ENCODE measurements at regions not wholly inside any gene's neighbourhood (a gene's known extent, or its start where the extent isn't known, plus 50 kb on each side); places are given as distances from the start of the nearest gene placed in this dataset.

DNA sequence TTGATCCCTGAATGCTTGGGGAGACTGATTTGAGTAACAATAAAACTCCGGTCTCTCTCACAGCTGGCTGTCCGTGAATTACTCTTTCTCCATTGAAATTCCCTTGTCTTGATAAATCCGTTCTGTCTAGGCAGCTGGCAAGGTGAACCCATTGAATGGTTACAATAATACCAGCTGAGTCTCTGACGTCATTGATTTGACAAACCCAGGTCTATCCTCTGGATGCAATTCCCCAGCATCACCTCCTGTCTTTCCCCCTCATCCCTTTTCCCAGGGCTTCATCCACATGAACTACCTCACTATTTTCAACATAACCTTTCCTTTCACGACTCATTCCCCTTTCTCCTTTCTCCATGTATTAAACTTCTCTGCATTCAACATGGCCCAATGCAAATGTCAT lies 98.7 kb upstream of the TMEM132C start:
- no peak overlapping the region for H3K4me3 ChIP-seq (ENCODE audit: low read length)
- TF ChIP-seq EZH2 (IDR thresholded peaks at IDR 0.05; ENCODE audit: low read length, unreplicated experiment) (no peak), EZH2phosphoT487 (IDR thresholded peaks at IDR 0.05; ENCODE audit: borderline replicate concordance, low read length) (no peak)
- TF ChIP-seq, protein P1, sequence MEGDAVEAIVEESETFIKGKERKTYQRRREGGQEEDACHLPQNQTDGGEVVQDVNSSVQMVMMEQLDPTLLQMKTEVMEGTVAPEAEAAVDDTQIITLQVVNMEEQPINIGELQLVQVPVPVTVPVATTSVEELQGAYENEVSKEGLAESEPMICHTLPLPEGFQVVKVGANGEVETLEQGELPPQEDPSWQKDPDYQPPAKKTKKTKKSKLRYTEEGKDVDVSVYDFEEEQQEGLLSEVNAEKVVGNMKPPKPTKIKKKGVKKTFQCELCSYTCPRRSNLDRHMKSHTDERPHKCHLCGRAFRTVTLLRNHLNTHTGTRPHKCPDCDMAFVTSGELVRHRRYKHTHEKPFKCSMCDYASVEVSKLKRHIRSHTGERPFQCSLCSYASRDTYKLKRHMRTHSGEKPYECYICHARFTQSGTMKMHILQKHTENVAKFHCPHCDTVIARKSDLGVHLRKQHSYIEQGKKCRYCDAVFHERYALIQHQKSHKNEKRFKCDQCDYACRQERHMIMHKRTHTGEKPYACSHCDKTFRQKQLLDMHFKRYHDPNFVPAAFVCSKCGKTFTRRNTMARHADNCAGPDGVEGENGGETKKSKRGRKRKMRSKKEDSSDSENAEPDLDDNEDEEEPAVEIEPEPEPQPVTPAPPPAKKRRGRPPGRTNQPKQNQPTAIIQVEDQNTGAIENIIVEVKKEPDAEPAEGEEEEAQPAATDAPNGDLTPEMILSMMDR (conservative IDR thresholded peaks at IDR 0.05; ENCODE audit: low read depth, low read length) = no peak
- H4K20me1 ChIP-seq (ENCODE audit: low read length) = no peaks in the 10 kb centered on the region
- H3K36me3 ChIP-seq (ENCODE audit: low read depth, low read length) = no peaks in the 10 kb centered on the region
- CTCF ChIA-PET = no interaction called here
- no peak overlapping the region for H3K9ac ChIP-seq (ENCODE audit: low read length)
- no TSS peak for BruUV-seq (replicated peaks)
- 0 out of 2 replicates have a peak, but pooled peaks cover 6% of the 10 kb centered on the region for H3K9me3 ChIP-seq (ENCODE audit: low read length)
- no peaks in the 10 kb centered on the region for H3K79me2 ChIP-seq (ENCODE audit: low read length)
- H3K4me2 ChIP-seq (ENCODE audit: low read length) = no peak overlapping the region
- peaks cover 21% of the 10 kb centered on the region for H3K27me3 ChIP-seq (ENCODE audit: low read length)
- POLR2A ChIA-PET (ENCODE audit: unreplicated experiment) = no interaction called here
- intact Hi-C loops (cut with micrococcal nuclease) = no loop called here
- H2AFZ ChIP-seq (ENCODE audit: low read length) = no peak overlapping the region
- H3K27ac ChIP-seq (ENCODE audit: low read length) = no peak overlapping the region
- H3K9me2 ChIP-seq (replicated peaks; ENCODE audit: low read length) = no peaks in the 10 kb centered on the region
- no peaks in the 10 kb centered on the region for H3F3A ChIP-seq (ENCODE audit: low read length, unreplicated experiment)
- ATAC-seq (no peak), DNase-seq (no peak)
- H3K4me1 ChIP-seq (ENCODE audit: insufficient read depth, low read length) = no peaks in the 10 kb centered on the region

DNA sequence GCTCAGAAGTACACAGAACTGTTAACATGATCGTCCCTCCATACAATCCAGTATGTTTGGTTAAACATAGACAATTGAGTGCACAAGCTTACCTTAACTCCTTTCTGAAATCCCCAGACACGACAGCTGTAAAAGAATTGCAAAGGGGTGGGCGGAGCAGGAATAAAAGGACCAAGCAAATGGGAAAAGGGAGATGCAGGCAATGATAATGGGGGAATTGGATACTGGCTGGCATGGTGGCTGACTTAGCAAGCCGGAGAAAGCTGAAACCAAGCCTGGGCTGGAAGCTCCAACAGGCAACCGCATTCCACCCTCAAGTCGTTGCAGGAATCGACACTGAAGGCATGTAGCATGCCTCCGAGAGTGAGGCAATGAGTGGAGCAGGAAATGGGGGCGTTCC lies 96.8 kb upstream of the TMEM132C start:
- CTCF ChIA-PET = no interaction called here
- Histone ChIP-seq H3K27ac (ENCODE audit: low read length) (no peak overlapping the region), H4K20me1 (ENCODE audit: low read length) (no peaks in the 10 kb centered on the region), H3K36me3 (ENCODE audit: low read depth, low read length) (no peaks in the 10 kb centered on the region), H3K79me2 (ENCODE audit: low read length) (no peaks in the 10 kb centered on the region), H3K4me3 (ENCODE audit: low read length) (no peak overlapping the region), H3K4me1 (ENCODE audit: insufficient read depth, low read length) (no peaks in the 10 kb centered on the region), H2AFZ (ENCODE audit: low read length) (no peak overlapping the region), H3K9ac (ENCODE audit: low read length) (no peak overlapping the region), H3K27me3 (ENCODE audit: low read length) (peaks cover 17% of the 10 kb centered on the region), H3K9me2 (replicated peaks; ENCODE audit: low read length) (no peaks in the 10 kb centered on the region), H3K9me3 (ENCODE audit: low read length) (no peaks in the 10 kb centered on the region), H3F3A (ENCODE audit: low read length, unreplicated experiment) (no peaks in the 10 kb centered on the region), H3K4me2 (ENCODE audit: low read length) (no peak overlapping the region)
- DNase-seq (no peak), ATAC-seq (no peak)
- POLR2A ChIA-PET (ENCODE audit: unreplicated experiment) = no interaction called here
- TF ChIP-seq, protein P1 (conservative IDR thresholded peaks at IDR 0.05; ENCODE audit: low read depth, low read length) = no peak
- TF ChIP-seq EZH2phosphoT487 (IDR thresholded peaks at IDR 0.05; ENCODE audit: borderline replicate concordance, low read length) = no peak
- no peak for TF ChIP-seq EZH2 (IDR thresholded peaks at IDR 0.05; ENCODE audit: low read length, unreplicated experiment)
- no TSS peak for BruUV-seq (replicated peaks)
- intact Hi-C loops (cut with micrococcal nuclease) = no loop called here

DNA sequence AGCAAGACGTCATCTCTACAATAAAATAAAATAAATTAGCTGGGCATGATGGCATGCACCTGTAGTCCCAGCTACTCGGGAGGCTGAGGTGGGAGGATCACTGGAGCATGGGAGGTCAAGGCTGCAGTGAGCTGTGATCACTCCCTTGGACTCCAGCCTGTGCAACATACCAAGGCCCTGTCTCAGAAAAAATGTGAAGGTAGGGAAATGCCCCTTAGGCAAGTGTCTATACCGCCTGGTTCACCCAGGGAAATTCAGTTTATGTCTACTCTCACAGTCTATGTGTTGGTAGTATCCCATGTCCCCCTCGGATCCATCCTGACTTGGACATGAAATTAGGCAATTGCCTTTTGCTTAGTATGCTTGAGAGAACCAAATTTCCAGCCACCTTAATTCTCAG lies 88.4 kb upstream of the TMEM132C start:
- BruUV-seq (replicated peaks) = no TSS peak
- Histone ChIP-seq H3K4me1 (ENCODE audit: insufficient read depth, low read length) (peaks cover 7% of the 10 kb centered on the region), H3K4me2 (ENCODE audit: low read length) (peak overlapping the region; percentile 35; the same call in 1 of the 2 replicates), H3K9ac (ENCODE audit: low read length) (no peak overlapping the region), H3F3A (ENCODE audit: low read length, unreplicated experiment) (no peaks in the 10 kb centered on the region), H3K9me3 (ENCODE audit: low read length) (no peaks in the 10 kb centered on the region), H3K4me3 (ENCODE audit: low read length) (no peak overlapping the region), H4K20me1 (ENCODE audit: low read length) (no peaks in the 10 kb centered on the region), H3K27ac (ENCODE audit: low read length) (no peak overlapping the region), H3K36me3 (ENCODE audit: low read depth, low read length) (no peaks in the 10 kb centered on the region), H3K9me2 (replicated peaks; ENCODE audit: low read length) (no peaks in the 10 kb centered on the region), H2AFZ (ENCODE audit: low read length) (no peak overlapping the region), H3K27me3 (ENCODE audit: low read length) (peaks cover 9% of the 10 kb centered on the region; the same call in 1 of the 2 replicates), H3K79me2 (ENCODE audit: low read length) (no peaks in the 10 kb centered on the region)
- DNase-seq = peak; percentile 16
- ChIA-PET POLR2A (ENCODE audit: unreplicated experiment) (no interaction called here), CTCF (no interaction called here)
- intact Hi-C loops (cut with micrococcal nuclease) = no loop called here
- ATAC-seq = no peak
- TF ChIP-seq, protein P1 (conservative IDR thresholded peaks at IDR 0.05; ENCODE audit: low read depth, low read length) = no peak
- TF ChIP-seq EZH2 (IDR thresholded peaks at IDR 0.05; ENCODE audit: low read length, unreplicated experiment) = no peak
- TF ChIP-seq EZH2phosphoT487 (IDR thresholded peaks at IDR 0.05; ENCODE audit: borderline replicate concordance, low read length) = no peak

All from PC-3 (cell line).